GM19328 (cell line): ENCODE measurements at regions not wholly inside any gene's neighbourhood (a gene's known extent, or its start where the extent isn't known, plus 50 kb on each side); places are given as distances from the start of the nearest gene placed in this dataset.
"Not testable (repeated sequence)": the region's sequence is repeated elsewhere in the genome, so short reads cannot be mapped to it uniquely, and the experiment has no call there.

Experiments used
- ATAC-seq: cut with Tn5 transposase; IDR thresholded peaks from one replicate; pipeline ENCODE4 v1.9.1; 2021; ENCODE audit warnings: mild to moderate bottlenecking, moderate library complexity; ENCODE audit not compliant: unreplicated experiment

DNA sequence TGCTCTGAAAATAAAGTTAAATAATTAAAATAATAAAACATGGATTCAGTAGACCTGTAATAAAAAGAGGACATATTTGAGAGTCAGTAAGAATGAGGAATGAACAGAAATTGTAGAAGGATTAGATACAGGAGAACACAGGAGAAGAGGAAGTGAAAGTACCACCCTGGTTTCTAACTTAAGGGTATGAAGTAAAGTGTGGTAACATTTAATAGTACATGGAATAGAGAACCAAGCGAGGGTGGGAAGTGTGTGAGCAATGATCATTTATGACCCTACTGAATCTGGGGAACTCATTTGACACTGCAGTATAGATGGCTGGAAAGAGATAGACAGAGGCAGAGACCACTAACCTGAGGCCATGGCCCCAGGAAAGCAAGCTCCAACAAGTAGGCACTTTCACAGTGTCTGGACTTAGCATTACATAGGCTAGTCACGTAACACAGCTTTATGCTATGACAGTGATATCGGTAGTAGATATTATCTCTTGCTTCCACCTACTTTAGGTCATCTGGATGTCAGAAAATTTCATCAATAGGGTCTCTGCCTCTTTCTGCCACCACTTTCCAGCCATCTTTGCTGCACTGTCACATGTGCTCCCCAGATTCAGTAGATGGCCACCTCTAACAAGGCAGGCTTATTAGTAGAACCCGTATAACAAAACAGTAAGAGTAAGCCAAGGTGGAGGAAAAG, 633.9 kb upstream of the MIR17HG start:
- ATAC-seq: no peak

GRCh38 chr13:90715485-90715884, 632.0 kb upstream of the MIR17HG start:
- no peak for ATAC-seq

- no peak for ATAC-seq
Observed at GRCh38 chr13:90717451-90717936, 630.0 kb upstream of the MIR17HG start.

- ATAC-seq: no peak
Observed at GRCh38 chr13:90719461-90719860, 628.0 kb upstream of the MIR17HG start.

DNA sequence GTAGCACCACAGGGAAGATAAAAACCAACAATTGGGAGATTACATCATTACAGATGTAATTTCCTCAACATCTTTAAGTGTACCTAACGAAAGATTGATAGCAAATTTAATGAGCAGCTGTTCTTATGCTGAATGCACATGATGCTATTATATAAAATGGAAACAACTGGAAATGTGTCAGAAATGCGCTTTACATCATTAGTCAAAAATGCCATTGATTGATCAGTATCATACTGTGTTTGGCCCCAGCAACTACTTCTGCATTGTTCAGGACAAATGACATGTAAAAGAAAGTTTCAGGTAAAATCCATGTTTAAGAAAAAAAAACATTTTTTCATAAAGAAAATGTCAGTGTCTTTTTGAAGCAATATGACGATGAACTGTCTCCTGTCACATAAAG, 625.5 kb upstream of the MIR17HG start:
- ATAC-seq: no peak

GRCh38 chr13:90723381-90723780, 624.1 kb upstream of the MIR17HG start:
- no peak for ATAC-seq

GRCh38 chr13:90726375-90726774, 621.1 kb upstream of the MIR17HG start:
- ATAC-seq: no peak

- ATAC-seq: no peak
Observed at GRCh38 chr13:90732049-90732448, 615.4 kb upstream of the MIR17HG start.

DNA sequence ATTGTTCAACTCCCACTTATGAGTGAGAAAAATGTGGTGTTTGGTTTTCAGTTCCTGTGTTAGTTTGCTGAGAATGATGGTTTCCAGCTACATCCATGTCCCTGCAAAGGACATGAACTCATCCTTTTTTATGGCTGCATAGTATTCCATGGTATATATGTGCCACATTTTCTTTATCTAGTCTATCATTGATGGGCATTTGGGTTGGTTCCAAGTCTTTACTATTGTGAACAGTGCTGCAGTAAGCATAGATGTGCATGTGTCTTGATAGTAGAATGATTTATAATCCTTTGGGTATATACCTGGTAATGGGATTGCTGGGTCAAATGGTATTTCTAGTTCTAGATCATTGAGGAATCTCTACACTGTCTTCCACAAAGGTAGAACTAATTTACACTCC, 613.0 kb upstream of the MIR17HG start:
- not testable (repeated sequence) for ATAC-seq

- ATAC-seq: no peak
Observed at GRCh38 chr13:90738881-90739280, 608.6 kb upstream of the MIR17HG start.

- no peak for ATAC-seq
Observed at GRCh38 chr13:90740099-90740498, 607.4 kb upstream of the MIR17HG start.

DNA sequence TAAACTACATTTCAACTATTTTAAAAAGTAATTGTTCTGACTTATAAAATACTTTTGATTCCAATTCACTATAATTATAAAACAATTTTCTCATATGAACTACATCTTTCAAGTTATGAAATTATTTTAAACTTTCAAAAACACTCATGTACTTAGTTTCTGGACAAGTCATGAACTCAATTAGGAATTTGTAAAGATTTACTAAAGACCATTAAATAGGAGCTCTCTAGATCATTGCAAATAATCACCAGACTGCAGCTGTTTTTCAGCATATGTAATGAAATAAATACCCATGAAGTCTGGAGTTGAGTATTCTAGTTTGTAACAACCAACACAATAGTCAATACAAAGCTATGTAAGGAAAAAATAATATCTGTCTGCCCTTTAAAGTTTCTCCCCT, 605.1 kb upstream of the MIR17HG start:
- ATAC-seq: no peak

GRCh38 chr13:90746230-90746629, 601.3 kb upstream of the MIR17HG start:
- ATAC-seq: no peak

- ATAC-seq: no peak
Observed at GRCh38 chr13:90750021-90750420, 597.5 kb upstream of the MIR17HG start.

- no peak for ATAC-seq
Observed at GRCh38 chr13:90751026-90751425, 596.5 kb upstream of the MIR17HG start.

DNA sequence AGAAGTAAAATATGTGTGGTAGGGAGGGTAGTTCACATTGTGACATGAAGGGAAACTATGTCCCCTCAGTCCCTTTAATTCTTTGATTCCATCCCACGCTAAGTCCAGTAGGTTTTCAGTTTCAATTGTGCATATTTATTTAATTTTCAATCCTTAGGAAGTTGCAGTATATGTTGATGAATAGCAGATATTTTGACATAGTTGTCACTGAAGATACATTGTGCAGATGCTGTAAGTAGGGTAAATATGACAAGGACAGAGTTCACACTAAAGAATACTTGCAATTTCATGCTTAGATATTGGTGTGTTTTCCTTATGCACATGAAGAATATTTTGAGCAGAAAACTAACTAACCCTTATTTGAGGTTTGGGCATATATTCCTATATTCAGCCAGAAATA, 595.4 kb upstream of the MIR17HG start:
- ATAC-seq: no peak

GRCh38 chr13:90757127-90757680, 590.3 kb upstream of the MIR17HG start:
- ATAC-seq: no peak

- no peak for ATAC-seq
Observed at GRCh38 chr13:90760639-90761038, 586.8 kb upstream of the MIR17HG start.

GRCh38 chr13:90763476-90764150, 583.9 kb upstream of the MIR17HG start:
- no peak for ATAC-seq

- no peak for ATAC-seq
Observed at GRCh38 chr13:90766386-90766902, 581.0 kb upstream of the MIR17HG start.

DNA sequence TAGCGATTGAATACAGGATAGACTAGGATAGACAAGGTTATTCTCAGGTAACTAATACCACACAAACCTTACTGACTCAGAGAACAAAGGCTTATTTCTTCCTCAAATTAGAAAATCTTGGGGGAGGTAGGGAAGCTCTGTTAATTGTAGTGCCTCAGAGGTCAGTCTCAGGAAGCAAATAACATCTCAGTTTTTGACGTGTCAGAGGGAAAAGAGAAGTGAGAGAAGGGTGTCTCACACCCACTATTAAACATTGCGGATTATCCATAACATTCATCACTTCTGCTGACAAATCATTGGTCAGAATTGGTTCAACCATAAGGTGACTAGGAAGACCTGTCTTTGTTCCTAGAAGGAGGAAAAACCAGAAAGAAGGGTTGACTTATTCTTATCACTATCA, 579.4 kb upstream of the MIR17HG start:
- no peak for ATAC-seq

- ATAC-seq: no peak
Observed at GRCh38 chr13:90769387-90769786, 578.1 kb upstream of the MIR17HG start.
